GM19328 (cell line): ENCODE measurements at regions not wholly inside any gene's neighbourhood (a gene's known extent, or its start where the extent isn't known, plus 50 kb on each side); places are given as distances from the start of the nearest gene placed in this dataset.
"Not testable (repeated sequence)": the region's sequence is repeated elsewhere in the genome, so short reads cannot be mapped to it uniquely, and the experiment has no call there.

Source experiments
- ATAC-seq: cut with Tn5 transposase; IDR thresholded peaks from one replicate; pipeline ENCODE4 v1.9.1; 2021; ENCODE audit warnings: mild to moderate bottlenecking, moderate library complexity; ENCODE audit not compliant: unreplicated experiment

DNA sequence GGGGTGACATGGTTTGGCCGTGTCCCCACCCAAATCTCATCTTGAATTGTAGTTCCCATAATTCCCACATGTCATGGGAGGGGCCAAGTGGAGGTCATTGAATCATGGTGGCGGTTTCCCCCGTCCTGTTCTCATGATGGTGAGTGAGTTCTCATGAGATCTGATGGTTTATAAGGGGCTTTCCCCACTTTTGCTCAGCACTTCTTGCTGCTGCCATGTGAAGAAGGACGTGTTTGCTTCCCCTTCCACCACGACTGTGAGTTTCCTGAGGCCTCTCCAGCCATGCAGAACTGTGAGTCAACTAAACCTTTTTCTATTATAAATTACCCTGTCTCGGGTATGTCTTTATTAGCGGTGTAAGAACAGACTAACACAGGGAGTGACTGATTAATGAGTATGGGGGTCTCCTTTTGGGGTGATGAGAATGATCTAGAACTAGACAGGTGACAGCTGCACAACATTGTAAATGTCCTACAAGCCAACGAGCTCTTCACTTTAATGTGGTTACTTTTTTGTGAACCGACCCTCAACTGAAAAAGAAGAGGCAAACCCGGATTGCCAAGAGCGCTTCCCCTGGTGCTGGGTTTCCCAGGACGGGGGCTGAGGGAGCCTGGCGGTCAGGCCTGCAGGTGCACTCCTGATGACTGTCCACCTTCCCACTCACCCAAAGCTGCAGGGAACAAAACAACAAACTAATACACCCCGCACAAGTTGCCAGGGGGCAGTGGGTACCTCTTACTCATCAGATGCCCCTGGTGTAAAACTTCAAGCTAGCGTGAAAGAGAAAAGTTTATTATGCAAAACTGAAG lies 90.1 kb downstream of the NCOR2 start:
- no peak for ATAC-seq

DNA sequence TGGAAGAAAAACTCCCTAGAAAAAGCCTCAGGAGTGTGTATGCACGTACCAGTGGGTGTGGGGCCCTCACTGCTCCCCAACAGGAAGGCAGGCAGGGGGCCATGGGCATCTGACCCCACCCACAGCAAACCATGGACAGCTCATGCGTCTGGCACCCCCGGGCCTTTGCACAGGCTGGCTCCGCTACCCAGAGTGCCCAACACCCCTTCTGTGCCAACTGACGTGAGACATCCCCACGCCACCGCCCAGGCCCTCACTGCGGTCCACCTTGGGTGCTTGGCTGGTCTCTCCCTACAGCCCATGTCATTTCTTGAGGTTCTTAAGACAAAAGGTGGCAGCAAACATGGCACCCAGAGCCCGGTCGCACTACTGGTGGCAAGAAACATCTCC lies 91.4 kb downstream of the NCOR2 start:
- no peak for ATAC-seq

DNA sequence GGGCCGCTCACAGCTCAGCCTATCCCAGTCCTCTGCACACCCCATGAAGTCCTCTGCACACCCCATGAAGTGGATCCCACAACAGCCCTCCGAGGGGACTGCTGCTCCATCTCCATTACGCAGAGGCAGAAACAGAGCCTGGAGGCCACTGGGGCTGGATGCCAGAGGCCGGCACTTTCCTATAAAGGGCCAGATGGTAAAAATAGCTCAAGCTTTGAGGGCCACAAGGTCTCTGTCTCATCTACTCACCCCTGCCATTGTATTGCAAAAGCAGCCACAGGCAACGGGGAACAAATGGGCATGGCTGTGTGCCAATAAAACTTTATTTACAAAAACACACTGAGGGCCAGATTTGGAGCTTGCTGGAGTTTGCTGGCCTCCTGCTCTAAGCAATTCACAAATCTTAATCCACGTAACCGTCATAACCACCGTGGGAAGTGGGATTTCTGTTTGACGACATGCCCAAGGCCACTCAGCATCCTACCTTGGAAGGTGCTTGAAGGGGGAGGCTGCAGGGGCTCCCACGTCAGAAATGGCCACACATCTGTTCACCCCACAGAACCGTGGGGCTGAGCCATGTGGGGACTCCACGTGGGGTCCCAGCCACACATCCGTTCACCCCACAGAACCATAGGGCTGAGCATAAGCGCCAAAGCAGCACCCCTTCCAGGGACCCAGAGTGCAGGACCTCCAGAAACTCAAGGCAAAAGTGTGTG lies 92.0 kb downstream of the NCOR2 start:
- ATAC-seq, result no peak

DNA sequence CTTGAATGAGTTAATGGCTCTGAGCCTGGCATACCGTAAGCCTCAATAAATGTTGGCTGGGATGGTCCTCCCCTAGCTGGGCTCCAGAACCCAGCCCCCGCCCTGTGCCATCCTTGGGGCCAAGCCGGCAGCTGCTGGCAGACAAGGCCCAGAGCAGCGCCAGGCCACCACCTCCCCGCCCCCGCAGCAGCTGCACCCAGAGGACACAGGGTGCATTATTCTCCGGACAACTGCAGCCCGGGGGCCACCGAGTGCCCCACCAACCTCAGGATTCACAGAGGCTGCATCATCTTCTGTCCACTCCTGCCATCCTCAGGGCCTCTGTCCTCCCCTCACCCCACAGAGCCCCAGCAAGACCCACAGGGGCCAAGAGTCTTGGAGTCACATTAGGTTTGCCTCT lies 92.7 kb downstream of the NCOR2 start:
- no peak for ATAC-seq

DNA sequence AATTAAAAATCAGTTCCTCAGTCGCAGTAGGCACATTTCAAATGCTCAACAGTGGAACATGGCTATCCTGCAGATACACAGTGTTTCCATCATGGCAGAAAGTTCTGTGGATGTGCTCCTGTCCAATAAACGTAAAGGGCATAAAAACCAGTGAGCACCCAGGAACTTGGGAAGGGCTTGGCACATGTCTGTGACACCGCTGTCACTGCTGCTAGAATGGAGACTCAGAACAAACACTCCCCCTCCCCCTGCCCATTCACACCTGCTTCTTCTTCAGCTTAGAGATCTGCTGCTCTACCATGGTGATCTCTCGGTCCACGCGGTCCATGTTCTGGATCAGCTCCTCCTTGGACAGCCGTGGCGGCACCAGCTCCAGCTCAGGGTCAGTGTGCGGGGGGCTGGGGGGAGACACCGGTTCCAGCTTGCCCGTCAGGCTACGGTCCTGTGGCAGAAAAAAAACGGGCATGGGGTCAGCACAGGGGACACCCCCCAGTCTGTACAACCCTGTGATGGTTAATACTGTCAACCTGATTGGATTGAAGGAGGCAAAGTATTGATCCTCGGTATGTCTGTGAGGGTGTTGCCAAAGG lies 94.6 kb downstream of the NCOR2 start:
- no peak for ATAC-seq

DNA sequence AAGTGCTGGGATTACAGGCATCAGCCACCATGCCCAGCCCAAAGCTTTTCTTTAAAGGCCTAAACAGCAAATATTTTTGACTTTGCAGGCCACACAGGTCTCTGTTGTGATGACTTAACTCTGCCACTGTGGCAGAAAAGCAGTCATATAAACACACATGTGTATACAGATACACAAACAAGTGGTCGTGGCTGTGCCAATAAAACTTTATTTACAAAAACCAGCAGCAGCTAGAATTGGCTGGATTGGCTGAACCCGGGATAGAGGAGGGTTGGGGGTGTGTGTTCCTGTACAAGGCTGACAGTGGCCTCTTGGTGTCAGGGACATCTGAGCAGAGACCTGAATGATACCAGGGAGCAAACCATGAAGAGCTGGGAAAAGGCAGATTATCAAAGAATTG lies 95.6 kb downstream of the NCOR2 start:
- no peak for ATAC-seq

DNA sequence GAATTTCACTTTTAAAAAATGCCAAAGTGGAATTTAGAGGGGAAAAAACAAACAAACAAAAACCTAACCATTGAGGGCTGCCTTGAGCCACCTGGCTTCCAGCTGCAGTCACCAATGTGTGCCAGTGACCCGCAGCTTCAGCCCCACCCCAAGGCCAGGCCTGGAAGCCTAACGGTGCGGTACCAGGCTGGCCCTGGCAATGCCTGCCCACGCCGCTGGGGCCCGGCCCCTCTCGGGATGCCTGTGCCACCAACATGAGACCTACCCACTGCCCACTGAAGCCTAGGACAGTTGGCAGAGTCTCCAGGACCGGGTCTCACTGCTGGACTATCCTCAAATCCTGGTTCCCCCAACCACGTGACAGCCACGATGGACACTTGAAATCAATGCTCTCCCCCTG lies 96.6 kb downstream of the NCOR2 start:
- ATAC-seq, result no peak

DNA sequence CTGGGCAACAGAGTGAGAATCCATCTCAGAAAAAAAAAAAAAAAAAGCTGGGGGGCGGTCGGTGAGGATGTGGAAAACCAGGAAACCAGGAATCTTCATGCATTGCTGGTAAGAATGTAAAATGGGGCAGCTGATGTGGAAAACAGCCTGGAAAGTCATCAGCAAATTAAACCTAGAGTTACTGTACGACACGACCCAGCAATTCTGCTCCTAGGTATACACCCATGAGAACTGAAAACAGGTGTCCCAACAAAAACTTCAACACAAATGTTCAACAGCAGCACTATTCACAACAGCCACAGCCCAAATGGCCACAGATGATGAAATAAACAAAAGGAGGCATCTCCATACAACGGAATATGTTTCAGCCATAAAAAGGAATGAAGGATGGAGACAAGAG lies 97.3 kb downstream of the NCOR2 start:
- ATAC-seq, result no peak

DNA sequence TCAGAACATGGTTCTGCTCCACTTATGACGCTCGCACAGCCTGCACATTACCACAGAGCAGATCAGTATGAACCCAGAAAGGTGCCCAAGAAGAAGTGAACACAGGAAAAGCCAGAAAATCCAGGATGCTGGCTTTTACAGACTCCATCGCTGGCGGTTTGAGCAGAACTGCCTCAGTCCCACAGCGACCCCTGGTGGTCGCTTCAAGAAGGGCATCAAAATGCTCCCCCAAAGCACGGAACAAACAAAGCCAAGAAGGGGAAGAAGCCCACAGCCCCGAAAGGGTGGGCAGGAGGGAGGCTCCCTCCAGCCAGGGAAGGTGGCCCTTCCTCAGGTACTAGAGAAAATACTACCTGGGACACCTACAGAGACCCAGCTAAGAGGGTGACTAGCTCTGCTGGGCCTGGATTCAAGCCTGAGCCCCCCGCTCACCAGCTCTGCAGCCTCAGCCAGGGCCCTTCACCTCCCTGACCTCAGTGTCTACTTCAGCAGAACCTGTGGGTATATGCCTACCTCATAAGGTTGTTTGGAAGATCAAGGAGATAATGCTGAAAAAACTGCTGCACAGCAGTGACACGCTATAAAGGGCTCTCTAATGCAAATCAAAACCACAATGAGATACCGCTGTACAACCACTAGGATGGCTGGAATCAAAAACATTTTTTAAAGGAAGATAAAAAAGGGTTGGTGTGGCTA lies 98.1 kb downstream of the NCOR2 start:
- ATAC-seq, result no peak

DNA sequence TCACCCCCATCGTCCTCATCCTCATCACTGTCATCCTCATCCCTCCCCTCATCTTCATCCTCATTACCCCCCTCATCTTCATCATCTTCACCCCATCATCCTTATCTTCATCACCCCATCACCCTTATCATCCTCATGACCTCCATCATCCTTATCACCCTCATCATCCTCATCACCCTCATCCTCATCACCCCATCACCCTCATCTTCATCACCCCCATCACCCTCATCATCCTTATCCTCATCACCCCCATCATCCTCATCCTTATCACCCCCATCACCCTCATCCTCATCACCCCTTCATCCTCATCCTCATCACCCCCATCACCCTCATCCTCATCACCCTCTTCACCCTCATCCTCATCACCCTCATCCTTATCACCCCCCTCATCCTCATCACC lies 99.9 kb downstream of the NCOR2 start:
- ATAC-seq, result not testable (repeated sequence)

DNA sequence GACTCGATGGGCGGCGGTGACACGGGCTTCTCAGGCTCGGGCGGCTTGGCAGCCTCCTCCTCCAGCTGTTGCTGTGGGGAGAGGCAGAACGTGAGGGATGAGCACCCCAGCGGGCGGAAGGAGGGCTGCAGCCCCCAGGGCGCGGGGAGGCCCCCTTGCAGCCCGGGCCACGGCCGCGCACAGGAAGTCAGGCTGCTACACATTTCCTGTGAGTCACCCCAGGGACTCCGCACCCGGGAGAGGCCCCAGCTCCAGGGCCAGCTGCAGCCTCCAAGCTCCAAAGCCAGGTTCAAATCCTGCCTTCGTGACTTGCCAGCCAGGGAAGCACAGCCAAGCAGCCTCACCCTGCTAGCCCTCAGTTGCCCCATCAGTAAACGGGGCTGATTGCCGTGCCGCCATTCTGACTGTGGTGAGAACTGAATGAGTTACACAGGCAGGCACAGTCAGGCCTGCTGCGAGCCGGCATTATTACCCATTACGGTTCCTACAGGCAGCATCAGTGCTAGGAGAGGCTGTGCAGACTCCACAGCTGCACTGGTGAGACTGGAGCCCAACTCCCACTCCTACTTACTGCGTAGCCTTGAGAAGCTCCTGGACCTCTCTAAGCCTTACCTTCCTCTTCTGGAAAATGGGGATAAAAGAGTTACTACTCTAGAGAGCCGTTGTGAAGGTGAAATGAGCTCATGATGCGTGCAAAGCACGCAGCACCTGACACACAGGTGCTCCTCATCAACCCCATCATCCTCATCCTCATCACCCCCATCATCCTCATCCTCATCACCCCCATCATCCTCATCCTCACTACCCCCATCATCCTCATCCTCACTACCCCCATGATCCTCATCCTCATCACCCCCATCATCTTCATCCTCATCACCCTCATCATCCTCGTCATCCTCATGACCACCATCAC lies 100.9 kb downstream of the NCOR2 start:
- ATAC-seq, result peak; percentile 93

DNA sequence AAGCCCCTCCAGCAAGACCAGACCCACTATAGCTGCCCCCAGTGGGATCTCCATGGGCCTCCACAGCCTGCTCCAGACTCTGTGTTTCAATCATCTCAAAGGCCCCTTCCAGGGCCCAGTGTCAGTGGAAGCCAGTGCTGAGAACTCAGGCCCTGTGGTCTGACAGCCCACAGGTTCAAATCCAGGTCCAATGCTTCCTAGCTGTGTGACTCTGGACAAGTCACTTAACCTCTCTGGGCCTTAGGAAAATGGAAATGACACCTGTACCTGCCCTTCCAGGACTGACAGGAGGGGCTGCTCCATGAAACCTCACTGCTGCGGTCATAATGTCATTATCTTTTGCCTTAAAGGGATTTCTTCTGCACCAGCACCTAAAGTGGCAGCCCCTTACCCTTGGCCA lies 101.9 kb downstream of the NCOR2 start:
- ATAC-seq, result no peak

DNA sequence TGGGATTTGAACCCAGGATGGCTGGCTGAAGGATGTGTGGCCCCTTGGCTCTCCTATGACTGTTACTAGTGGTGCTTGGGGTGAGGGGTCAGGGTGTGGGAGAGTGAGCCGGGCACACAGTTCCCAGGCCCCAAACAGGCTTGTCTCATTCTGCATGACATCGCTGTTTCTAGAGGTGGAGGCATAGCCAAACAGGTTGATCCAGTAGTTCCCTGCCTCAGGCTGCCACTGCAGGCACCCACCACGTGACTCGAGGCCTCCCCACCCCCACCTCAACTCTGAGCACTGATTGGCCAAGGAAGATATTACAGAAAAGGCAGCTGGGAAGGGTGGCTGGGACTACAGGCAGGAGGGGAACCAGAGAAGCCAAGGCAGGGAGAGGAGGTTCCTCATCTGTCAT lies 102.6 kb downstream of the NCOR2 start:
- ATAC-seq, result no peak

DNA sequence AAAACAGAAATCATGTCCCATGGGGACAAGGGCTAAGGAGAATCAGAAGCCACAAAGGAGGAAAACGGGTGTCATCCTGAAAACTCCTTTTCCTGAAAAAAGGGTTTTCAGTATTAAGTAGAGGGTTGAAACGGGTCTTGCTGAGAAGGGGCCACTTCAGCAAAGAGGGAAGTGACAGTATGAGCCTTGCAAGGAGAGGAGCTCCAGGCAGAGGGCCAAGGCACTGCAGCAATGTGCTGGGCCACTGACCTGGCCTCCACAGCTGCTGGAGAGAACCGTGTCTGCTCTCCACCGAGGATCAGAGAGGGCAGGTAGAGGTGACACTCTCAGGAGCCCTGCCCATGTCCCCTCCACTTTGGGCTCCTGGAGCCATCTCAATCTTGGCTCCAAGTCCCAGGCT lies 103.3 kb downstream of the NCOR2 start:
- ATAC-seq, result no peak

DNA sequence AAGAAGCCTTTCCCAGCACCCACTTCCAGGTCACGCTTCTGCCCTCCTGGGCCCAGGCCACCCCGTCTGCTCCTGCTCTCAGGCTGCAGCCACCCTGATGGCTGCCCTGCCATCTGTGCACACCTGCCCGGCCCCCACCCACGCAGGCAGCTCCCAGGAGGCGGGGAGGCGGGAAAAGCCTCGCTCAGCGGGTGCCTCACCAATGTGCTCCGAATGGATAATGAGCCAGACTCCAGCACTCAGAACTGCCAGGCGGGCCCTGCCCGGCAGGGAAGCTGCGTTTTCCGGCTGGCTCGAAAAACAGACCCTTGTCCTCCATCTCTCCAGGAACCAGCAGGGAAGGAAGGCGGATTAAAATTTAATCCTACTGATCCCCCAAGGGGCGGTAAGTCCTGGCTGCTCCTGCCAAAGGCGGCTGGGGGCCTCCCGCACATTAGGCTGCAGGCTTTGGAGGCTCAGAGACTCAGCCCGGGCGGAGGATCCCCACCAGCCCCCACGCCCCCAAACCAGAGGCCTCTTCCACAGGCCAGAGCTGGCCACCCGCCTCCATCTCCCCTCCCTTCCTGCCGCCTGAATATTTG lies 104.0 kb downstream of the NCOR2 start:
- ATAC-seq, result no peak

DNA sequence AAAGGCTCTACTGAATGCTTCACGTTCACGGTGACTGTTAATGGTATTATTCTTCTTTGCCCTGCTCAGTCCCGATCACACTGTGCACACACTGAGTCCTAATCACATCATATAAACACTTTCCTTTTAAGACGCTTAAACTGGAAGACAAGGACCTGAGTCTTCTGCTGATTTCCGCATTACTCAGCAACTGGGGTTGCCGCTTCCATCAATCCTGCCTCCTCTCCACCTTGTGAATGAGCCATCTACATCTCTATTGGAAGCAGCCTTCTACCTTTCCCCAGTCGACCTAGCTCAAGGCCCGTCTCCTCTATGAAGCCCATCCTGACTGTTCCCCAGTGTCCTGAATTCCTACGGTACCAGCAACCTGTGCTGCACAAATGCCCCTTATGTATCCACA lies 104.7 kb downstream of the NCOR2 start:
- ATAC-seq, result no peak

DNA sequence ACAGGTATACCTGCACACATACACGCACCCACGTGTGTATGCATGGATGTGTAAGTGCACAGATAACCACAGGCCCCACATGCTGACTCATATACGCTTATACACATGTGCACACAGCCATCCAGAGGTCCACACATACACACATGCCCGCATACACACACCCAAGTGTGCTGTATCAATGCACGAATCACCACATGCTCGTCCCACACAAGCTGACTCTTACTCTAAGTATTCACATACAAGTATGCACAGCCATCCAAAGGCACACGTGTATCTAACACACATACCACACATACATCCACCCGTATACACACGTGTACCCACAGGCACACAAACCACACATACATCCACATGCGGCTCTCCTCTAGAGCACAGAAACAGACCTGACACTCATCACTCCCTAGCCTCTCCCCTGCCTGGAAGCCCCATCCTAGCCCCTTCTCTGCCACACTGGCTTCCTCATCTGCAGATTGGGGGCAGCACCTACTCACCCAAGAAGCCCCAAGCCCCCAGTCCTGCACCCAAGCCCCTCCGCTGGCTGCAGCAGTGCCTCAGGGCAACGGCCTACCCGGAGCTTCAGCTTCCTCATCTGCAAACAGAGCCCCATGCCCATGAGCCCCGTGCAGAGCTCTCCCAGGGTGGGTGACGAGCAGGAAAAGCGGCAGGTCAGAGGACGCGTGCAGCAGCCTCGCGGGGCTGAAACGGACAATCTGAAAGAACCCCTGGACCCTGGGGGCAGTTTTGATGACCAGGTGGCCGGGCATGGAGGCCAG lies 105.4 kb downstream of the NCOR2 start:
- ATAC-seq, result no peak

DNA sequence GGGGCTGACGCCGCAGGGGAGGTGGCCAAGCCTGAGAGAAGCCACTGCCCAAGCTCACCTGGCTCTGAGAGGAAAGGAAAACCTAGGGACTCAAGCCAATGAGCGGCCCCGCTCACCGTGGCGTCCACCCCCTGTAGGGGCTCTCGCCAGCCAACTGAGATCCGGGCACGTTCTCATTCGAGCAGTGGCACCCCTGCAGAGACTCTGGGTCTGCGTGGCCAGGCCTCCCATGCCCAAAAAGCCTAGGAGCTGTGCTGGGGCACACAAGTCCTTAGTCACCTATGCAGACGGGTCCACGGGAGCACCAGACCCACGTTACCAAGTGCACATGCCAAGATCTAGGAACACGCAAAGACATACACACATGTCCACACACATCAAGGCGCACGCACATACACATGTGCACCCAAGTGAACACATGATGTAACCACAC lies 106.2 kb downstream of the NCOR2 start:
- ATAC-seq, result no peak

DNA sequence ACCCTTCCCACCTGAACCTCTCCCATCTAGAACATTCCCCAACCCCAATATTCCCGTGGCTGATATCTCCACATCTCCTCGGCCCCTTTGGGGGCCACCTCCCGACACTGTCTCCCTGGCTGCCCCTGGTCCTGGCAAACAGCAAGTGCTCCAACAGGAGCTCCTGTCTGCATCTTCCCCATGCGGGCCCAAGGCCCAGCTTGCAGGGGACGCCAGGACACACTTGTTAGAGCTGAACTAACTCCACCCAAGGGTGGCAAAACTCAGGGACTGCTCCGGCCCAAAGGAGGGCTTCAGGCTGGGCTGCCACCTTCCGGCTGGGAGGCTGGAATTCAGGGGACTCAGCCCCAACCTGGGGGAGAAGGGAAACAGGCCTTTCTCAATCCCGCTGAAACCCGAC lies 106.6 kb downstream of the NCOR2 start:
- no peak for ATAC-seq
